Stimulated activated CD8-positive, alpha-beta memory T cell treated with anti-CD3 and anti-CD28 coated beads, Interleukin-2, amount 100 ng/mL, for 1 hour (primary cell): ENCODE measurements at regions not wholly inside any gene's neighbourhood (a gene's known extent, or its start where the extent isn't known, plus 50 kb on each side); places are given as distances from the start of the nearest gene placed in this dataset.

ENCODE experiments used
- DNase-seq, 2 donors: peaks; one replicate each; pipeline ENCODE4 v3.0.0-alpha.2; 2020; ENCODE audit warnings: low read depth in 2 of 2

DNA sequence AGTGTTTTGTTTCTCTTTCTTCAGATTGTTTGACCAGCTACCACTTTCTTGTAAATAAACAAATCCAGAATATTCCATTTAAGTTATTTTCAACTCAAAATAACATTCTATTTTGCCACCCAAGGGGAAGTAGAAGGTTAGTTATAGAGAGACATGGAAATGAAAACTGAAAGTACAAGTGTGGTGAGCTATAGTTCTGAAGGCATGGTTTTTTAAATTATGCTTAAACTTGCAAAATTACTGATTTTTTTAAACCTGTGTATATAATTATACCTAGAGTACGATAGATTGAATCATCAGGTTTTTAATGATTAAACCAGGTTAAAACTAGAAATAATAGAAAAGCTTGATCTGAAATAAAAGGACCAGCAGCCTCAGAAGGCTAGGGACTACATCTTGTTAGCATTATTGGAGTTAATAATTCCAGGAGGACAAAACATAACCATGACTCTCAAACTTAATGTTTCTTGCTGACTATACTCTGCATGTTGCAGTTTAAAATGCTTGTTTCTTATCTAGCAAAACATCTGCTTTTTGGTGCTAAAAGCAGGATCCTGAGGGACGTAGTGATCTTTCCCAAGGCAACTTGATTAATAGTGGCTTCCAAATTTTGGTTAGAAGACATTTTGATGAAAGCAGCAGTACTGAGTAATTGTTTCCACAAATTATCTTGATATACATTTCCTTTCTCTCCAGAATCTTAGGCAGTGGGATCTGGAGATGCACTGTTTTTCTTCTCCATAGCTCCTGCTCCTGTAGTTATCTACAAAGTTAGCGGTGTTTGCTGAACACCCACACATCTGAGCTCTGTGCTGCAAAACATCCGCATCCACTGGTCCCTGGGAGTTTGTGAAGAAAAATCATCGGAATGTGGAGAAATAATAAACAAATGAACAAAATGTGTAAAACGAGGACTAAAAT, 327.2 kb upstream of the PKDCC start:
- DNase-seq: no peak

DNA sequence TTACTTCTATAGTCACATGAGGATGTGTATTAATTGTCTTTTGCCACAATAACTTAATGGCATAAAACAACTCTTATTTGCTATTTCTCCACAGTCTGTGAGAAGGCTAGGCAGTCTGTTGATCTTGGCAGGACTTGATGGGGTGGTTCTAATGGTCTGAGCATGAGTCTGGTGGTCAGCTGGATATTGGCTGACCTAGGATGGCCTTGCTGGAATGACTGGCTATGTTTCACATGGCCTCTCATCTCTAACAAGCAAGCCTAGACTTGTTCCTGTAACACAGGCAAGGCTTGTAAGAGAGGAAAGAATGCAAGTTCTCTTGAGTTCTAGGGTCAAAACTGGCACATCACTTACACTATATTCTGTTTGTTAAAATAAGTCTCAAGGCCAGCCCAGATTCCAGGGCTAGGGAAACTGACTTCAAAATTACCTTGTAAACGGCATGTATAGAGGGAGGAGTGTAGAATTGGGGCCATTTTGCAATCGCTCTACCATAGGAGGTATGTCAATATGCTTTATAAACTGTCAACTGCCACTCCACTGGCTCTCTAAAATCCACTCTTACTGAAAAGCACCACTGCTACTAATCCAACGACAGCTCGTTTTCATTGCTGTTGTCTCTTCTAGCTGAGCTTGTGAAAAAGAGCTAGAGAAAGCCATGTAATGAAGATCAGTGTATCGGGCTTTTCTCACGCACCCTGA, 325.0 kb upstream of the PKDCC start:
- DNase-seq: no peak

GRCh38 chr2:41723526-41723925, 324.3 kb upstream of the PKDCC start:
- DNase-seq: no peak

DNA sequence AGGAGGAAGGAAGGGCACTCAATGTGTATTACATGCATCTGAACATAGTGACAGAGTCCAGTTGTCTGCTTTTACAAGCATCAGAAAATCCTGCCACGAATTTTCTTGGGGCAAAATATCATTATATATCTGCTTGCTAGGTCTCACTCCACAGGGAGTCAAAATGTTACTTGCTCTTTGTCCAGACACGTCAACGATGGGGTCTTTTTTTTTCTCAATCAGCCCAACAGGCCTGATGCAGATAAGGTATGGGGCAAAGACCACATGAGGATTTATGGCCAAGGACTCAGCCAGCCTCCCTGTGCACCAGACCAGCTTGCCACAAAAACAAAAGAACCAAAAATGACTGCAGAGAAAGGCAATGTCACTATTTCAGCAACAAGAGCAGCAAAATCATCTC, 323.4 kb upstream of the PKDCC start:
- DNase-seq: no peak

- DNase-seq: no peak
Observed at GRCh38 chr2:41725901-41726300, 321.9 kb upstream of the PKDCC start.

DNA sequence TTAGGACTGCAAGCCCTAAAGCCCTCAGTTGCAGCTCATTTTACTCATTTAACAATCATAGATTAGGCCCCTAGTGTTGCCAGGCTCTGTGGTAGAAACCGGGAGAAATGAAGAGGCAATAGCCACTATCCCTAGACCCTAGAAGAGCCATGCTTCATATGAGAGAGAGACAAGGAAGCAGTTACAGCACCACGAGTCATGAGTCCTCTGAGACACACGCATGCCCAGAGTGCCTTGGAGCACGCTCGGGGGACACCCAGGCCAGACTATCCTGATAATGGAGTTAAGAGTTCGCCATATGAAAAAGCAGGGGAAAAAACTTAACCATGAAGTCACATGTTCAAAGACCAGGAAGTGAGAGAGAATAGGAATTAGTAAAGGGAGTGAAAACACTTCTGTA, 321.5 kb upstream of the PKDCC start:
- no peak for DNase-seq

- DNase-seq: no peak
Observed at GRCh38 chr2:41727152-41727551, 320.7 kb upstream of the PKDCC start.

GRCh38 chr2:41727711-41728110, 320.1 kb upstream of the PKDCC start:
- no peak for DNase-seq

GRCh38 chr2:41728788-41729338, 319.0 kb upstream of the PKDCC start:
- DNase-seq: no peak

DNA sequence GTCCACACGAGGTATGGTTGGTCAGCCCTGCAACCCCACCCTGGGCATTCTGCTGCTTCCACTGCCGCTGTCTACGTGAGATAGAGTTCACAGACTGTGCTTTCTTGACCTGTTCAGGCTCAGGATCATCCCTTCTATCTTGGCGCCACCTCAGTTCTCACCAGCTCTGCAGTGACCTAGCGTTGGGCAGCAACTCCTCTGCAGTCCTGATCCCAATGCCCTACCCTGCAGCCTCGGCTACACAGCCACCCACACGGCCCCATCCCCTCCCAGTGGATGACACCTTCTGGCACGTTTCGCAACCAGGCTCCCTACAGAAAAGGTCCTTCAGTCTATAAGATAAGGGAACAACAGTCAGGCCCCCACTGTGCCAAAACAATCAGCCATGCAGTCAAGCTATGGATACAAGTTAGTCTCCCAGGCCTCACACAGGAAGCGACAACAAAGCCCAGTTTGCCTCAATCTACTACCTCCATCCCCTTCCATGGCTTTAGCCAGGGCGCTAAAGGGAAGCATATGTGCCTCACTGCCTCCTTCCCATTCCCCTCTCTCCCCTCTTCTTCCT, 317.9 kb upstream of the PKDCC start:
- DNase-seq: no peak

GRCh38 chr2:41735006-41735405, 312.8 kb upstream of the PKDCC start:
- DNase-seq: no peak

- no peak for DNase-seq
Observed at GRCh38 chr2:41735476-41735875, 312.3 kb upstream of the PKDCC start.

GRCh38 chr2:41736105-41736567, 311.7 kb upstream of the PKDCC start:
- DNase-seq: no peak

- DNase-seq: no peak
Observed at GRCh38 chr2:41736586-41736985, 311.2 kb upstream of the PKDCC start.

DNA sequence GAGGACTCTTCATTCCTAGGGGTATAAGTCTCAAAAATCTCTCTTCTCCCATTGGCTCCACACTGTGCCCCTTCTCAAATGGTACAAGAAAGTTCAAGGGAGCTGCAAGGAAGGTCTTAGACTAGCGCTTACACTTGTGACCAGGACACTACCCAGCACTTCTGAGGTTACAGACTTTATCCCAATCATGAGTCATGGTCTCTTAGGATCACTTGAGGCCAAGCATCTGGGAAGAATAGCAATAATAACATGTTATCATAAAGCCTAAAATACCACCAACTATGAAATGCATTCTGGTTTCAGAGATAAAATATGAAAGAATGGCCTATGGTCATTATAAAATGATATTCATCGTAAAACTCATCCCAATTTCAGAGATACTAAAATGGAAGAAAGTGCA, 309.9 kb upstream of the PKDCC start:
- no peak for DNase-seq

- no peak for DNase-seq
Observed at GRCh38 chr2:41741951-41742595, 305.7 kb upstream of the PKDCC start.

- DNase-seq: no peak
Observed at GRCh38 chr2:41743324-41743723, 304.5 kb upstream of the PKDCC start.

DNA sequence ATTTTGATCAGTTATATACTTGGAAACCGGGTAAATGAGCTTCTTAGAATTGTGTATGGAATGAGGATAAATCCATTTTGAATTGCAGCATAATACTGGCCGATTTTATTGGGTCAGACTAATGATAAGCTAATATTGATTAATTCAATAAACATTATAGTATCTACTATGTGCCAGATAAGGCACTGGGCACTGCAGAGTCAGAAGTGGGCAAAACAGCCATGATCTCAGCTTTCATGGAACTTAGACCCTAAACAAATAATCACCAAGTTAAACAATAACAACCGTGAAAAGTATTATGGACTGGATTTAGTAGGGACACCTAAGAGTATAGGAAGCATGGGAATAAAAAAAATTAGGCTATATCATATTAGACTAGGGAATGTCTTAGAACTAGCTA, 297.0 kb upstream of the PKDCC start:
- DNase-seq: no peak

- DNase-seq: no peak
Observed at GRCh38 chr2:41759880-41760279, 287.9 kb upstream of the PKDCC start.

GRCh38 chr2:41763141-41763540, 284.7 kb upstream of the PKDCC start:
- no peak for DNase-seq

DNA sequence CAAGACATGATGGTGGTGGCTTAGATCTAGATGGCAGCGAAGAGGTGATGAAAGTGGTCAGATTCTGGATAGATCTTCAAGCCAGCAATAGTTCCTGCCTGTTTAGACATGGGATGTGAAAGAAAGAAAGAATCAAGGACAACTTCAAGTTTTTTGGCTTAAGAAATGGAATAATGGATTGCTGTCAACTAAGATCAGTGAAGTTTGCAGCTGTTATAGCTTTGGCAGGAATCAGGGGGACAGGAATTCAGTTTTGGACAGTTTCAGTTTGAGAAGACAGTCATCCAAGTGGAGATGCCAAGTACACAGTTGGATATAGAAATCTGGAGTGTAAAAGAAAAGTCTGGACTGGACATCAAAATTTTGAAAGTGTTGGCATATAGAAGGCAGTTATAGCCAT, 283.7 kb upstream of the PKDCC start:
- DNase-seq: no peak

- no peak for DNase-seq
Observed at GRCh38 chr2:41764919-41765318, 282.9 kb upstream of the PKDCC start.
